GM12892 (cell line): ENCODE measurements at regions not wholly inside any gene's neighbourhood (a gene's known extent, or its start where the extent isn't known, plus 50 kb on each side); places are given as distances from the start of the nearest gene placed in this dataset.

Source experiments
- POLR2A ChIP-seq: IDR thresholded peaks from 2 replicates; pipeline ENCODE4 v1.6.1; 2011; ENCODE audit warnings: low read depth, low read length, control low read depth
- POLR2AphosphoS5 ChIP-seq: IDR thresholded peaks from 2 replicates; pipeline ENCODE4 v1.6.1; 2011; ENCODE audit warnings: low read depth, low read length, control low read depth
- TAF1 ChIP-seq: IDR thresholded peaks from 2 replicates; pipeline ENCODE4 v1.6.1; 2011; ENCODE audit warnings: low read depth, mild to moderate bottlenecking, control low read depth, low read length, borderline replicate concordance

GRCh38 chr6:169859978-169860703, 108.7 kb downstream of the ERMARD start:
- TF ChIP-seq POLR2A (no peak), POLR2AphosphoS5 (no peak), TAF1 (no peak)
